Dedifferentiated amniotic fluid mesenchymal stem cell (primary cell): ENCODE measurements at regions not wholly inside any gene's neighbourhood (a gene's known extent, or its start where the extent isn't known, plus 50 kb on each side); places are given as distances from the start of the nearest gene placed in this dataset.

ENCODE experiments used
- DNase-seq: peaks from one replicate; pipeline ENCODE4 v3.0.0-alpha.2; 2016; ENCODE audit errors: extremely low spot score

DNA sequence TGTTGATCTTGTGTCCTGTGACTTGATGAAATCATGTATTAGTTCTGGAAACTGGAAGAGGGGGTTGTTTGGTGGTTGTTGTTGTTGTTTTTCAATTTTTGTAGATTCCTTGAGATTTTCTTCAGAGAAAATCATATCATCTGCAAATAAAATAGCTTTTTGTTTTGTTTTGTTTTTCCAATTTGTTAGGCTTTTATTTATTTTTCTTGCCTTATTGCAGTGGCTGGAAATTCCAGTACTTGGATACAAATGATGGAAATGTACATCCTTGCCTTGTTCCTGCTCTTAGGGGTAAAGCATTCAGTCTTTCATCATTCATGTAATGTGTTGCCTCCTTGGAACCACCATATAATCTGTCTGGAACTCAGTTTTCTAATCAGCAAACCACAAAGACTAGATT lies 50.3 kb upstream of the TRIB2 start:
- no peak for DNase-seq
